Pancreas (tissue), 10 donors: ENCODE measurements at regions not wholly inside any gene's neighbourhood (a gene's known extent, or its start where the extent isn't known, plus 50 kb on each side); places are given as distances from the start of the nearest gene placed in this dataset.

Source experiments
- ATAC-seq, 4 donors: fragments of 200-7000 bp; cut with Tn5 transposase; one replicate each; pipeline versions ENCODE4 v1.8.0 to v1.9.1; 2020; ENCODE audit warnings: mild to moderate bottlenecking in 4 of 4, moderate library complexity in 4 of 4
- DNase-seq, 6 donors: peaks; one replicate each; pipeline ENCODE4 v3.0.0-alpha.2; 2020
- FAIRE-seq: peaks from 2 replicates; lab custom pipeline; 2012; peaks lifted over from hg19 to GRCh38; lab: Jason Lieb, UNC
- H3K27ac ChIP-seq, 4 donors: fragments of 200-600 bp; sonication (generic); 1 replicate in 3 of 4; 2 replicates in 1 of 4; pipeline versions ENCODE4 v1.5.0 to v1.8.0; 2020
- H3K27me3 ChIP-seq, 4 donors: fragments of 200-600 bp; one replicate each; pipeline ENCODE4 v1.8.0; 2021
- H3K36me3 ChIP-seq, 3 donors: fragments of 200-600 bp; sonication (generic) in 1 of 3; one replicate each; pipeline versions ENCODE4 v1.5.0 to v1.8.0; 2020 to 2021
- H3K4me1 ChIP-seq, 3 donors: fragments of 200-600 bp; one replicate each; pipeline ENCODE4 v1.8.0; 2021
- H3K4me3 ChIP-seq, 4 donors: fragments of 200-600 bp; sonication (generic) in 2 of 4; one replicate each; pipeline versions ENCODE4 v1.5.0 to v1.8.0; 2020 to 2021
- H3K9me3 ChIP-seq, 4 donors: fragments of 200-600 bp; one replicate each; pipeline ENCODE4 v1.8.0; 2021
- CTCF ChIP-seq, 4 donors: fragments of 200-600 bp; sonication (generic) in 3 of 4; IDR thresholded peaks; one replicate each; pipeline versions ENCODE4 v1.5.0 to v1.8.0; 2021; ENCODE audit warnings: antibody characterized with exemption in 4 of 4
- WGBS, 2 donors: extraction: QIAGEN DNeasy Blood & Tissue Kit; methylation state at CpG; one replicate each; pipeline ENCODE4 v1.1.7; 2013; 5-methylcytosine and 5-hydroxymethylcytosine counted together
- intact Hi-C, 3 donors: fragments of 100-400 bp; cut with DNase I; formaldehyde crosslinking; loops; one replicate each; pipeline versions ENCODE4 v1.11.1 to v1.14.2; 2022
- donor health status: healthy with polysubstance abuse.
- donor health status: DM: no; HTN: no; CAD: no; lungs with moderate emphysema.
- donor health status: DM: no; HTN: no; CAD: no.
- donor health status: control.
- donor health status: control.
- donor health status: Bipolar disorder and iron deficiency.
- donor health status: DM: yes; HTN: yes; CAD: no.
- donor health status: DM: no; HTN: no; CAD: no.
- donor health status: DM: no; HTN: no; CAD: no.
- donor health status: DM: yes; HTN: yes; CAD: no.

- TF ChIP-seq CTCF (IDR thresholded peaks at IDR 0.05), result no peak
- Histone ChIP-seq H3K27me3 (no peaks in the 10 kb centered on the region), H3K36me3 (no peaks in the 10 kb centered on the region), H3K4me3 (no peak overlapping the region), H3K4me1 (no peaks in the 10 kb centered on the region), H3K27ac (no peak overlapping the region), H3K9me3 (no peaks in the 10 kb centered on the region)
- 10 to 28% methylated on average over 2 of the region's 2 CpGs for WGBS, 2 donors
- FAIRE-seq, result no peak
- intact Hi-C loops, result no loop called here
- no peak for ATAC-seq
- DNase-seq, result no peak
These were observed 425.2 kb upstream of the VSTM2A start for GRCh38 chr7:54116956-54117355.

- H3K27me3 ChIP-seq, result no peaks in the 10 kb centered on the region
- no peaks in the 10 kb centered on the region for H3K36me3 ChIP-seq
- intact Hi-C loops, result no loop called here
- ATAC-seq (no peak), FAIRE-seq (no peak), DNase-seq (no peak)
- no peaks in the 10 kb centered on the region for H3K9me3 ChIP-seq
- H3K4me3 ChIP-seq, result no peak overlapping the region
- H3K27ac ChIP-seq, result no peak overlapping the region
- H3K4me1 ChIP-seq, result no peaks in the 10 kb centered on the region
- no peak for TF ChIP-seq CTCF (IDR thresholded peaks at IDR 0.05)
These were observed 413.1 kb upstream of the VSTM2A start for GRCh38 chr7:54129035-54129434.

- H3K27me3 ChIP-seq, result no peaks in the 10 kb centered on the region
- H3K9me3 ChIP-seq, result no peaks in the 10 kb centered on the region
- intact Hi-C loops, result no loop called here
- H3K27ac ChIP-seq, result no peak overlapping the region
- H3K36me3 ChIP-seq, result no peaks in the 10 kb centered on the region
- no peak for TF ChIP-seq CTCF (IDR thresholded peaks at IDR 0.05)
- H3K4me1 ChIP-seq, result no peaks in the 10 kb centered on the region
- DNase-seq (no peak), ATAC-seq (no peak), FAIRE-seq (no peak)
- no peak overlapping the region for H3K4me3 ChIP-seq
These were observed 400.6 kb upstream of the VSTM2A start for GRCh38 chr7:54141576-54141975.

GRCh38 chr7:54145716-54146115 is 396.5 kb upstream of the VSTM2A start:
- no peak overlapping the region for H3K4me3 ChIP-seq
- DNase-seq (no peak), FAIRE-seq (no peak)

GRCh38 chr7:54153462-54153861 is 388.7 kb upstream of the VSTM2A start:
- FAIRE-seq (no peak), ATAC-seq (no peak), DNase-seq (no peak)
- no peak for TF ChIP-seq CTCF (IDR thresholded peaks at IDR 0.05)
- Histone ChIP-seq H3K9me3 (no peaks in the 10 kb centered on the region), H3K27ac (no peak overlapping the region), H3K4me1 (no peaks in the 10 kb centered on the region), H3K36me3 (no peaks in the 10 kb centered on the region), H3K27me3 (no peaks in the 10 kb centered on the region), H3K4me3 (no peak overlapping the region)
- intact Hi-C loops, result no loop called here
- WGBS, 2 donors, result 24 to 37% methylated on average over 2 of the region's 2 CpGs

More at GRCh38 chr7:54145716-54146115, 396.5 kb upstream of the VSTM2A start:
- whole genome bisulfite sequencing, 2 donors, result 57 to 64% methylated on average over 8 of the region's 8 CpGs
- ATAC-seq, result no peak
- H3K4me1 ChIP-seq, result no peaks in the 10 kb centered on the region
- no peaks in the 10 kb centered on the region for H3K27me3 ChIP-seq
- no peaks in the 10 kb centered on the region for H3K36me3 ChIP-seq
- H3K27ac ChIP-seq, result no peak overlapping the region
- intact Hi-C loops, result no loop called here
- TF ChIP-seq CTCF (IDR thresholded peaks at IDR 0.05), result no peak
- H3K9me3 ChIP-seq, result no peaks in the 10 kb centered on the region
